CD4-positive, alpha-beta T cell (primary cell): ENCODE measurements at regions not wholly inside any gene's neighbourhood (a gene's known extent, or its start where the extent isn't known, plus 50 kb on each side); places are given as distances from the start of the nearest gene placed in this dataset.

Experiments
- ATAC-seq: fragments of 200-7000 bp; cut with Tn5 transposase; one replicate; pipeline ENCODE4 v1.10.0; 2022; ENCODE audit warnings: mild to moderate bottlenecking; ENCODE audit not compliant: poor library complexity
- CTCF ChIA-PET: fragments of 350-600 bp; sonication (Branson Sonifier 250); formaldehyde crosslinking; loops from one replicate; lab custom pipeline; 2021; ENCODE audit warnings: antibody characterized with exemption, inconsistent platforms; lab: Charles Lee
- POLR2A ChIA-PET: fragments of 350-600 bp; sonication (Branson Sonifier 250); formaldehyde crosslinking; loops from one replicate; lab custom pipeline; 2021; ENCODE audit warnings: antibody characterized with exemption, inconsistent platforms; lab: Charles Lee
- DNase-seq, 14 experiments: peaks; one replicate each; pipeline ENCODE4 v3.0.0-alpha.2; 2013 to 2020; ENCODE audit warnings: mixed read lengths in 2 of 14
- H3K27ac ChIP-seq, 2 donors: one replicate each; pipeline versions ENCODE4 v1.5.1 to v1.7.0; 2013; ENCODE audit warnings: low read length in 2 of 2, low read depth in 1 of 2, mild to moderate bottlenecking in 1 of 2
- H3K27me3 ChIP-seq, 2 experiments: 1 replicate in 1 of 2; 2 replicates in 1 of 2; pipeline versions ENCODE4 v1.6.1 to v1.7.0; 2013; ENCODE audit warnings: low read length in 2 of 2, control low read depth in 1 of 2, mild to moderate bottlenecking in 1 of 2, moderate library complexity in 1 of 2; ENCODE audit not compliant: insufficient read depth in 2 of 2, control insufficient read depth in 1 of 2
- H3K36me3 ChIP-seq: one replicate; pipeline ENCODE4 v1.6.1; 2013; ENCODE audit warnings: low read length, control low read depth; ENCODE audit not compliant: insufficient read depth
- H3K4me1 ChIP-seq: one replicate; pipeline ENCODE4 v1.6.1; 2013; ENCODE audit warnings: low read length, control low read depth; ENCODE audit not compliant: insufficient read depth
- H3K4me3 ChIP-seq: one replicate; pipeline ENCODE4 v1.5.1; 2013; ENCODE audit warnings: mild to moderate bottlenecking, low read length, moderate library complexity
- H3K9me3 ChIP-seq, 2 experiments: 1 replicate in 1 of 2; 2 replicates in 1 of 2; pipeline versions ENCODE4 v1.6.1 to v1.7.0; 2013; ENCODE audit warnings: low read length in 2 of 2, mild to moderate bottlenecking in 2 of 2, control low read depth in 1 of 2, moderate library complexity in 1 of 2; ENCODE audit not compliant: control insufficient read depth in 1 of 2, insufficient read depth in 1 of 2
- H3K27ac Mint-ChIP-seq: one replicate; pipeline ENCODE4 v1.8.0; 2020; ENCODE audit warnings: mixed read lengths
- H3K27me3 Mint-ChIP-seq: one replicate; pipeline ENCODE4 v1.8.0; 2021; ENCODE audit warnings: mixed read lengths
- H3K36me3 Mint-ChIP-seq: one replicate; pipeline ENCODE4 v1.8.0; 2021; ENCODE audit warnings: low read depth, mixed read lengths
- H3K4me1 Mint-ChIP-seq: one replicate; pipeline ENCODE4 v1.8.0; 2021; ENCODE audit warnings: low read depth, mixed read lengths
- H3K4me3 Mint-ChIP-seq: one replicate; pipeline ENCODE4 v1.8.0; 2020; ENCODE audit warnings: mild to moderate bottlenecking, mixed read lengths
- H3K9me3 Mint-ChIP-seq: one replicate; pipeline ENCODE4 v1.8.0; 2020; ENCODE audit warnings: mixed read lengths
- CTCF ChIP-seq: fragments of 200-600 bp; IDR thresholded peaks from one replicate; pipeline ENCODE4 v1.8.0; 2022; ENCODE audit warnings: antibody characterized with exemption, mild to moderate bottlenecking
- intact Hi-C, 2 experiments: fragments of 100-400 bp; cut with DNase I in 1 of 2; cut with micrococcal nuclease in 1 of 2; formaldehyde crosslinking; loops; one replicate each; pipeline versions ENCODE4 v1.15.1 to v1.9.0; 2023 to 2025; cut with DNase I, micrococcal nuclease

GRCh38 chr5:71825992-71826391 lies 106.9 kb downstream of the CARTPT start:
- no peak overlapping the region for H3K4me3 ChIP-seq
- H3K27me3 ChIP-seq = peaks cover 0 to 8% of the 10 kb centered on the region in 2 experiments
- ATAC-seq (no peak), DNase-seq (no peak)
- Mint-ChIP-seq H3K36me3 (no peaks in the 10 kb centered on the region), H3K4me1 (no peaks in the 10 kb centered on the region), H3K9me3 (peaks cover 25% of the 10 kb centered on the region), H3K4me3 (no peak overlapping the region), H3K27ac (no peak overlapping the region), H3K27me3 (no peaks in the 10 kb centered on the region)
- peaks cover 21 to 26% of the 10 kb centered on the region in 2 experiments for H3K9me3 ChIP-seq
- ChIA-PET CTCF (no interaction called here), POLR2A (no interaction called here)
- no peaks in the 10 kb centered on the region for H3K36me3 ChIP-seq
- no peak for TF ChIP-seq CTCF
- H3K4me1 ChIP-seq = no peaks in the 10 kb centered on the region
- H3K27ac ChIP-seq = no peak overlapping the region
- intact Hi-C loops = no loop called here

- H3K27me3 ChIP-seq = peaks cover 0 to 8% of the 10 kb centered on the region in 2 experiments
- H3K36me3 Mint-ChIP-seq = no peaks in the 10 kb centered on the region
- intact Hi-C loops = no loop called here
- peaks cover 5% of the 10 kb centered on the region for H3K27me3 Mint-ChIP-seq
- H3K9me3 Mint-ChIP-seq = peaks cover 19% of the 10 kb centered on the region
- H3K4me1 ChIP-seq = no peaks in the 10 kb centered on the region
- ChIA-PET POLR2A (no interaction called here), CTCF (no interaction called here)
- H3K4me3 ChIP-seq = no peak overlapping the region
- H3K27ac ChIP-seq = no peak overlapping the region
- TF ChIP-seq CTCF = no peak
- H3K9me3 ChIP-seq = peaks cover 21 to 26% of the 10 kb centered on the region in 2 experiments
- H3K4me1 Mint-ChIP-seq = no peaks in the 10 kb centered on the region
- H3K27ac Mint-ChIP-seq = no peak overlapping the region
- H3K4me3 Mint-ChIP-seq = no peak overlapping the region
- H3K36me3 ChIP-seq = no peaks in the 10 kb centered on the region
- ATAC-seq (no peak), DNase-seq (no peak)
These were observed 109.4 kb downstream of the CARTPT start for GRCh38 chr5:71828291-71829040.

- Histone ChIP-seq H3K9me3 (peaks cover 21 to 26% of the 10 kb centered on the region in 2 experiments), H3K36me3 (no peaks in the 10 kb centered on the region), H3K4me1 (no peaks in the 10 kb centered on the region), H3K27me3 (peaks cover 0 to 8% of the 10 kb centered on the region in 2 experiments), H3K27ac (no peak overlapping the region), H3K4me3 (no peak overlapping the region)
- Mint-ChIP-seq H3K4me1 (no peaks in the 10 kb centered on the region), H3K4me3 (no peak overlapping the region), H3K27me3 (peaks cover 5% of the 10 kb centered on the region), H3K27ac (no peak overlapping the region), H3K36me3 (no peaks in the 10 kb centered on the region), H3K9me3 (peaks cover 15% of the 10 kb centered on the region)
- DNase-seq = no peak
- intact Hi-C loops = no loop called here
- TF ChIP-seq CTCF = no peak
- ChIA-PET POLR2A (no interaction called here), CTCF (no interaction called here)
- ATAC-seq = no peak
These were observed 110.1 kb downstream of the CARTPT start for GRCh38 chr5:71829206-71829605.
